Esophagus (tissue), 2 donors: ENCODE measurements at regions not wholly inside any gene's neighbourhood (a gene's known extent, or its start where the extent isn't known, plus 50 kb on each side); places are given as distances from the start of the nearest gene placed in this dataset.

Experiments used
- H3K27ac ChIP-seq, 2 donors: one replicate each; pipeline ENCODE4 v1.5.1; 2013; ENCODE audit warnings: low read depth in 2 of 2, mild to moderate bottlenecking in 2 of 2, inconsistent platforms in 1 of 2, low read length in 1 of 2, moderate library complexity in 1 of 2
- H3K27me3 ChIP-seq, 2 donors: one replicate each; pipeline ENCODE4 v1.6.1; 2013; ENCODE audit warnings: low read length in 2 of 2, control low read depth in 1 of 2, mild to moderate bottlenecking in 1 of 2; ENCODE audit not compliant: insufficient read depth in 2 of 2, control insufficient read depth in 1 of 2
- H3K36me3 ChIP-seq, 2 donors: one replicate each; pipeline ENCODE4 v1.6.1; 2013; ENCODE audit warnings: low read length in 1 of 2; ENCODE audit not compliant: control insufficient read depth in 2 of 2, insufficient read depth in 2 of 2
- H3K4me1 ChIP-seq, 2 donors: one replicate each; pipeline ENCODE4 v1.6.1; 2013; ENCODE audit warnings: low read length in 1 of 2; ENCODE audit not compliant: control insufficient read depth in 2 of 2, insufficient read depth in 2 of 2
- H3K4me3 ChIP-seq, 2 donors: one replicate each; pipeline ENCODE4 v1.5.1; 2013; ENCODE audit warnings: low read length in 2 of 2, mild to moderate bottlenecking in 2 of 2, low read depth in 1 of 2, moderate library complexity in 1 of 2
- H3K9me3 ChIP-seq, 2 donors: one replicate each; pipeline ENCODE4 v1.6.1; 2013; ENCODE audit warnings: mild to moderate bottlenecking in 2 of 2, low read depth in 1 of 2, low read length in 1 of 2, moderate library complexity in 1 of 2; ENCODE audit not compliant: control insufficient read depth in 2 of 2, insufficient read depth in 1 of 2
- WGBS, 2 donors: extraction: QIAGEN DNeasy Blood & Tissue Kit; methylation state at CpG; one replicate each; pipeline ENCODE4 v1.1.7; 2013; 5-methylcytosine and 5-hydroxymethylcytosine counted together
- donor health status: healthy with polysubstance abuse.
- donor health status: Bipolar disorder and iron deficiency.

- no peaks in the 10 kb centered on the region for H3K4me1 ChIP-seq
- 67% methylated on average over 1 of the region's 1 CpG for WGBS, 2 donors
Measured at GRCh38 chr7:82633592-82633991, 190.0 kb upstream of the CACNA2D1 start.

GRCh38 chr7:82631998-82632397 lies 188.4 kb upstream of the CACNA2D1 start:
- Histone ChIP-seq H3K4me3 (no peak overlapping the region), H3K36me3 (no peaks in the 10 kb centered on the region), H3K27ac (no peak overlapping the region), H3K9me3 (no peaks in the 10 kb centered on the region), H3K27me3 (no peaks in the 10 kb centered on the region), H3K4me1 (no peaks in the 10 kb centered on the region)
- 22 to 44% methylated on average over 3 of the region's 3 CpGs for WGBS, 2 donors

More at GRCh38 chr7:82633592-82633991, 190.0 kb upstream of the CACNA2D1 start:
- H3K9me3 ChIP-seq: no peaks in the 10 kb centered on the region
- H3K4me3 ChIP-seq: no peak overlapping the region
- no peaks in the 10 kb centered on the region for H3K36me3 ChIP-seq
- no peaks in the 10 kb centered on the region for H3K27me3 ChIP-seq
- H3K27ac ChIP-seq: no peak overlapping the region

GRCh38 chr7:82629583-82629982 lies 186.0 kb upstream of the CACNA2D1 start:
- 77 to 83% methylated on average over 3 of the region's 3 CpGs for WGBS, 2 donors
- no peak overlapping the region for H3K4me3 ChIP-seq
- no peaks in the 10 kb centered on the region for H3K36me3 ChIP-seq
- H3K4me1 ChIP-seq: no peaks in the 10 kb centered on the region
- H3K9me3 ChIP-seq: no peaks in the 10 kb centered on the region
- no peak overlapping the region for H3K27ac ChIP-seq
- no peaks in the 10 kb centered on the region for H3K27me3 ChIP-seq

- H3K4me3 ChIP-seq: no peak overlapping the region
- no peak overlapping the region for H3K27ac ChIP-seq
- WGBS, 2 donors: 74 to 89% methylated on average over 2 of the region's 2 CpGs
- H3K36me3 ChIP-seq: no peaks in the 10 kb centered on the region
- peaks cover 0 to 3% of the 10 kb centered on the region in 2 donors for H3K9me3 ChIP-seq
- no peaks in the 10 kb centered on the region for H3K27me3 ChIP-seq
- H3K4me1 ChIP-seq: no peaks in the 10 kb centered on the region
Measured at GRCh38 chr7:82625377-82625776, 181.8 kb upstream of the CACNA2D1 start.

- WGBS, 2 donors: 78 to 90% methylated on average over 1 of the region's 1 CpG
- no peaks in the 10 kb centered on the region for H3K4me1 ChIP-seq
- no peaks in the 10 kb centered on the region for H3K36me3 ChIP-seq
- no peak overlapping the region for H3K27ac ChIP-seq
- H3K4me3 ChIP-seq: no peak overlapping the region
- H3K9me3 ChIP-seq: peaks cover 0 to 3% of the 10 kb centered on the region in 2 donors
- no peaks in the 10 kb centered on the region for H3K27me3 ChIP-seq
Measured at GRCh38 chr7:82624965-82625364, 181.4 kb upstream of the CACNA2D1 start.

GRCh38 chr7:82624337-82624736 lies 180.8 kb upstream of the CACNA2D1 start:
- no peaks in the 10 kb centered on the region for H3K4me1 ChIP-seq
- H3K27me3 ChIP-seq: no peaks in the 10 kb centered on the region
- H3K4me3 ChIP-seq: no peak overlapping the region
- H3K36me3 ChIP-seq: no peaks in the 10 kb centered on the region
- H3K9me3 ChIP-seq: peaks cover 0 to 3% of the 10 kb centered on the region in 2 donors
- 64 to 79% methylated on average over 2 of the region's 2 CpGs for WGBS, 2 donors
- no peak overlapping the region for H3K27ac ChIP-seq

GRCh38 chr7:82623812-82624211 lies 180.2 kb upstream of the CACNA2D1 start:
- Histone ChIP-seq H3K9me3 (peaks cover 0 to 3% of the 10 kb centered on the region in 2 donors), H3K27me3 (no peaks in the 10 kb centered on the region), H3K27ac (no peak overlapping the region), H3K36me3 (no peaks in the 10 kb centered on the region), H3K4me3 (no peak overlapping the region), H3K4me1 (no peaks in the 10 kb centered on the region)

- H3K27ac ChIP-seq: no peak overlapping the region
- H3K4me3 ChIP-seq: no peak overlapping the region
- no peaks in the 10 kb centered on the region for H3K27me3 ChIP-seq
- no peaks in the 10 kb centered on the region for H3K36me3 ChIP-seq
- 74 to 81% methylated on average over 1 of the region's 1 CpG for WGBS, 2 donors
- no peaks in the 10 kb centered on the region for H3K4me1 ChIP-seq
- peaks cover 0 to 3% of the 10 kb centered on the region in 2 donors for H3K9me3 ChIP-seq
Measured at GRCh38 chr7:82617156-82617555, 173.6 kb upstream of the CACNA2D1 start.

GRCh38 chr7:82616059-82616728 lies 172.6 kb upstream of the CACNA2D1 start:
- 66 to 67% methylated on average over 2 of the region's 2 CpGs for WGBS, 2 donors
- Histone ChIP-seq H3K27ac (no peak overlapping the region), H3K4me1 (no peaks in the 10 kb centered on the region), H3K36me3 (no peaks in the 10 kb centered on the region), H3K9me3 (peaks cover 0 to 3% of the 10 kb centered on the region in 2 donors), H3K27me3 (no peaks in the 10 kb centered on the region), H3K4me3 (no peak overlapping the region)

GRCh38 chr7:82615527-82615926 lies 171.9 kb upstream of the CACNA2D1 start:
- H3K27ac ChIP-seq: no peak overlapping the region
- no peaks in the 10 kb centered on the region for H3K27me3 ChIP-seq
- WGBS, 2 donors: 72 to 81% methylated on average over 3 of the region's 3 CpGs

More at GRCh38 chr7:82615527-82615926, 171.9 kb upstream of the CACNA2D1 start:
- Histone ChIP-seq H3K4me3 (no peak overlapping the region), H3K9me3 (peaks cover 0 to 2% of the 10 kb centered on the region in 2 donors), H3K4me1 (no peaks in the 10 kb centered on the region), H3K36me3 (no peaks in the 10 kb centered on the region)
